A549 (cell line): ENCODE measurements at regions not wholly inside any gene's neighbourhood (a gene's known extent, or its start where the extent isn't known, plus 50 kb on each side); places are given as distances from the start of the nearest gene placed in this dataset.
A peak's percentile ranks its signal among the peaks of the same experiment; 100 is the strongest.

Experiments
- ATAC-seq, 2 experiments: fragments of 200-7000 bp in 1 of 2; fragments of >200 bp in 1 of 2; cut with Nextera tagmentation in 1 of 2; cut with Tn5 transposase in 1 of 2; 3 replicates each; pipeline versions ENCODE4 v1.8.0 to v1.9.1; 2018 to 2020; ENCODE audit warnings: mild to moderate bottlenecking in 1 of 2, moderate library complexity in 1 of 2
- CTCF ChIA-PET: fragments of 300-600 bp; sonication (Branson Sonifier 250); formaldehyde crosslinking; extraction: SDS; loops from one replicate; lab custom pipeline; 2021; ENCODE audit warnings: antibody characterized with exemption, inconsistent platforms; lab: Yijun Ruan, JAX
- POLR2A ChIA-PET: fragments of 350-600 bp; formaldehyde crosslinking; extraction: SDS; loops from one replicate; lab custom pipeline; 2021; ENCODE audit warnings: antibody characterized with exemption, inconsistent platforms; lab: Yijun Ruan, JAX
- DNase-seq, 2 experiments: peaks; one replicate each; pipeline versions ENCODE4 v3.0.0 to v3.0.0-alpha.2; 2011 to 2016; ENCODE audit warnings: low read depth in 1 of 2, low spot score in 1 of 2
- FAIRE-seq: peaks from 2 replicates; lab custom pipeline; 2011; peaks lifted over from hg19 to GRCh38; lab: Jason Lieb, UNC
- H3K27ac ChIP-seq, 2 experiments: fragments of >200 bp; sonication (Bioruptor Twin); formaldehyde crosslinking; 3 replicates each; pipeline ENCODE4 v1.5.1; 2016 to 2017
- H3K4me1 ChIP-seq: fragments of >200 bp; sonication (Bioruptor Twin); formaldehyde crosslinking; 3 replicates; pipeline ENCODE4 v1.6.1; 2016
- H3K4me2 ChIP-seq: fragments of >200 bp; sonication (Bioruptor Twin); formaldehyde crosslinking; 3 replicates; pipeline ENCODE4 v1.6.1; 2016
- H3K4me3 ChIP-seq: fragments of >200 bp; sonication (Bioruptor Twin); formaldehyde crosslinking; 3 replicates; pipeline ENCODE4 v1.5.1; 2016
- H3K9me3 ChIP-seq: fragments of >200 bp; sonication (Bioruptor Twin); formaldehyde crosslinking; 3 replicates; pipeline ENCODE4 v1.6.1; 2016
- ATOH8 ChIP-seq: fragments of 250-450 bp; sonication (Bioruptor Pico); IDR thresholded peaks from 2 replicates; pipeline ENCODE4 v1.5.0; 2020; ENCODE audit warnings: low read depth, mild to moderate bottlenecking, moderate library complexity
- BCL3 ChIP-seq: fragments of >200 bp; sonication (Bioruptor Twin); formaldehyde crosslinking; IDR thresholded peaks from 3 replicates; pipeline ENCODE4 v1.6.1; 2016
- BHLHE40 ChIP-seq: IDR thresholded peaks from 2 replicates; pipeline ENCODE4 v1.6.1; 2012; ENCODE audit warnings: low read depth, low read length, inconsistent platforms
- CBX2 ChIP-seq: fragments of 200-600 bp; sonication (generic); IDR thresholded peaks from 2 replicates; pipeline ENCODE4 v1.6.1; 2016; ENCODE audit warnings: low read depth, mild to moderate bottlenecking, borderline replicate concordance
- CBX8 ChIP-seq: fragments of 200-600 bp; sonication (generic); IDR thresholded peaks from 2 replicates; pipeline ENCODE4 v1.6.1; 2016
- CHD4 ChIP-seq: fragments of 200-600 bp; sonication (generic); IDR thresholded peaks from 2 replicates; pipeline ENCODE4 v1.6.1; 2016; ENCODE audit warnings: antibody characterized with exemption, mild to moderate bottlenecking, borderline replicate concordance
- E2F6 ChIP-seq: IDR thresholded peaks from 2 replicates; pipeline ENCODE4 v1.6.1; 2012; ENCODE audit warnings: low read depth, borderline replicate concordance
- EHMT2 ChIP-seq: fragments of 200-600 bp; sonication (generic); IDR thresholded peaks from 2 replicates; pipeline ENCODE4 v1.6.1; 2016; ENCODE audit warnings: antibody characterized with exemption, low read depth, mild to moderate bottlenecking, moderate library complexity
- EP300 ChIP-seq, 2 experiments: fragments of >200 bp; sonication (Bioruptor Twin); formaldehyde crosslinking; IDR thresholded peaks; 2 replicates in 1 of 2; 3 replicates in 1 of 2; pipeline ENCODE4 v1.6.1; 2016 to 2017
- ESRRA ChIP-seq: fragments of 150-350 bp; IDR thresholded peaks from 2 replicates; pipeline ENCODE4 v1.6.1; 2014; ENCODE audit warnings: mild to moderate bottlenecking, low read length, borderline replicate concordance
- HDAC2 ChIP-seq: fragments of 200-600 bp; sonication (generic); IDR thresholded peaks from 2 replicates; pipeline ENCODE4 v1.6.1; 2016
- HEYL ChIP-seq: fragments of 250-450 bp; sonication (Bioruptor Pico); IDR thresholded peaks from 2 replicates; pipeline ENCODE4 v1.8.0; 2021; ENCODE audit warnings: mild to moderate bottlenecking, moderate library complexity
- HMGXB4 ChIP-seq: fragments of 250-450 bp; sonication (Bioruptor Pico); IDR thresholded peaks from 2 replicates; pipeline ENCODE4 v1.5.0; 2021; ENCODE audit warnings: mild to moderate bottlenecking, moderate library complexity, borderline replicate concordance
- HOXB13 ChIP-seq: fragments of 250-450 bp; sonication (Bioruptor Pico); IDR thresholded peaks from 2 replicates; pipeline ENCODE4 v1.5.0; 2020; ENCODE audit warnings: low read depth, mild to moderate bottlenecking, moderate library complexity
- HOXB5 ChIP-seq: fragments of 250-450 bp; sonication (Bioruptor Pico); IDR thresholded peaks from 2 replicates; pipeline ENCODE4 v1.5.0; 2020; ENCODE audit warnings: mild to moderate bottlenecking, moderate library complexity
- KDM1A ChIP-seq: fragments of 200-600 bp; sonication (generic); IDR thresholded peaks from 2 replicates; pipeline ENCODE4 v1.6.1; 2016; ENCODE audit warnings: low read depth, mild to moderate bottlenecking
- MAFK ChIP-seq: fragments of 450-650 bp; IDR thresholded peaks from 2 replicates; pipeline ENCODE4 v1.6.1; 2014; ENCODE audit not compliant: partially characterized antibody
- MAX ChIP-seq: IDR thresholded peaks from 2 replicates; pipeline ENCODE4 v1.6.1; 2012
- MAZ ChIP-seq: fragments of 150-350 bp; IDR thresholded peaks from 2 replicates; pipeline ENCODE4 v1.6.1; 2014; ENCODE audit warnings: antibody characterized with exemption, low read depth, low read length, borderline replicate concordance
- PHF8 ChIP-seq: fragments of 200-600 bp; sonication (generic); IDR thresholded peaks from 2 replicates; pipeline ENCODE4 v1.6.1; 2016; ENCODE audit warnings: low read depth, mild to moderate bottlenecking, antibody characterized with exemption, moderate library complexity, borderline replicate concordance
- POLR2A ChIP-seq: IDR thresholded peaks from 2 replicates; pipeline ENCODE4 v1.6.1; 2012; ENCODE audit warnings: mild to moderate bottlenecking, low read length
- RCOR1 ChIP-seq: fragments of 150-350 bp; IDR thresholded peaks from 2 replicates; pipeline ENCODE4 v1.6.1; 2014; ENCODE audit warnings: antibody characterized with exemption, low read length, low read depth
- REST ChIP-seq: fragments of 200-600 bp; sonication (generic); IDR thresholded peaks from 2 replicates; pipeline ENCODE4 v1.6.1; 2016; ENCODE audit warnings: antibody characterized with exemption, mild to moderate bottlenecking, moderate library complexity
- RFX5 ChIP-seq: fragments of 450-650 bp; IDR thresholded peaks from 2 replicates; pipeline ENCODE4 v1.7.1; 2014; ENCODE audit warnings: antibody characterized with exemption, mild to moderate bottlenecking, moderate library complexity
- TP53 ChIP-seq: fragments of 250-450 bp; sonication (Bioruptor Pico); IDR thresholded peaks from 2 replicates; pipeline ENCODE4 v1.5.0; 2021; ENCODE audit warnings: mild to moderate bottlenecking, moderate library complexity
- USF2 ChIP-seq: fragments of 450-650 bp; IDR thresholded peaks from 2 replicates; pipeline ENCODE4 v1.6.1; 2014; ENCODE audit warnings: antibody characterized with exemption
- ZC3H11A ChIP-seq: fragments of 450-650 bp; IDR thresholded peaks from 2 replicates; pipeline ENCODE4 v1.6.1; 2014; ENCODE audit warnings: antibody characterized with exemption, mild to moderate bottlenecking
- ZNF302 ChIP-seq: fragments of 250-450 bp; sonication (Bioruptor Pico); IDR thresholded peaks from 2 replicates; pipeline ENCODE4 v1.9.0; 2021; ENCODE audit warnings: inconsistent platforms, mild to moderate bottlenecking, moderate library complexity
- ZSCAN20 ChIP-seq: fragments of 250-450 bp; sonication (Bioruptor Pico); IDR thresholded peaks from 2 replicates; pipeline ENCODE4 v1.8.0; 2022; ENCODE audit warnings: mild to moderate bottlenecking, moderate library complexity
- WGBS: methylation state at CpG from one replicate; pipeline ENCODE4 v1.1.6; 2017; ENCODE audit errors: missing lambda C conversion rate; 5-methylcytosine and 5-hydroxymethylcytosine counted together

- ATAC-seq = no peak
- H3K4me1 ChIP-seq = no peaks in the 10 kb centered on the region
- H3K27ac ChIP-seq = no peak overlapping the region
- ChIA-PET POLR2A (no interaction called here), CTCF (interaction anchor here (0.6 to 1.1 kb wide), 2 partner anchors 10 to 92 kb away, joined by 3 read pairs; no protein-coding TSS in a partner anchor)
- no peak overlapping the region for H3K4me2 ChIP-seq
- FAIRE-seq = no peak
- no peaks in the 10 kb centered on the region for H3K9me3 ChIP-seq
- no peak for DNase-seq
- no peak overlapping the region for H3K4me3 ChIP-seq
- 4% methylated on average over 1 of the region's 1 CpG for WGBS
- no peak for TF ChIP-seq ZSCAN20
- TF ChIP-seq ATOH8 = no peak
- no peak for TF ChIP-seq HEYL
- no peak for TF ChIP-seq RFX5
- TF ChIP-seq MAX = no peak
- no peak for TF ChIP-seq TP53 (CRISPR knock-in tag)
- TF ChIP-seq EP300 (IDR thresholded peaks at IDR 0.05) = no peak
- no peak for TF ChIP-seq CBX8
- TF ChIP-seq ESRRA = no peak
- TF ChIP-seq BCL3 = no peak
- no peak for TF ChIP-seq REST
- no peak for TF ChIP-seq ZNF302 (CRISPR knock-in tag)
- no peak for TF ChIP-seq ZC3H11A
- TF ChIP-seq POLR2A = no peak
- no peak for TF ChIP-seq MAFK
- TF ChIP-seq CHD4 = no peak
Observed at GRCh38 chr1:163874070-163874469, 552.3 kb downstream of the NUF2 start.

GRCh38 chr1:163875200-163875926 is 553.6 kb downstream of the NUF2 start:
- WGBS = 19% methylated on average over 10 of the region's 10 CpGs
- peak overlapping the region; percentile 63 for H3K4me2 ChIP-seq
- DNase-seq = peak in 1 of 2 experiments; percentile 44
- no peak overlapping the region for H3K4me3 ChIP-seq
- ChIA-PET CTCF (interaction anchor here (0.9 kb wide), 1 partner anchor 41 kb away, joined by 3 read pairs; no protein-coding TSS in a partner anchor), POLR2A (no interaction called here)
- H3K9me3 ChIP-seq = no peaks in the 10 kb centered on the region
- H3K4me1 ChIP-seq = no peaks in the 10 kb centered on the region
- no peak for FAIRE-seq
- ATAC-seq = peak; percentile 64 to 78; a peak in 4 of 6 replicates
- peak overlapping the region; percentile 36 to 47; a peak in 4 of 6 replicates for H3K27ac ChIP-seq
- no peak for TF ChIP-seq ZC3H11A
- no peak for TF ChIP-seq KDM1A
- TF ChIP-seq MAZ = no peak
- TF ChIP-seq CBX2 = no peak
- no peak for TF ChIP-seq BHLHE40
- TF ChIP-seq E2F6 = no peak
- TF ChIP-seq HMGXB4 (CRISPR knock-in tag) = no peak
- no peak for TF ChIP-seq TP53 (CRISPR knock-in tag)
- no peak for TF ChIP-seq USF2
- TF ChIP-seq HOXB13 (CRISPR knock-in tag) = no peak
- no peak for TF ChIP-seq PHF8
- no peak for TF ChIP-seq EHMT2
- no peak for TF ChIP-seq HOXB5
- no peak for TF ChIP-seq RCOR1
- TF ChIP-seq ZSCAN20 = no peak
- no peak for TF ChIP-seq RFX5
- TF ChIP-seq HDAC2 = no peak
